ENCODE measurements at regions not wholly inside any gene's neighbourhood (a gene's known extent, or its start where the extent isn't known, plus 50 kb on each side); places are given as distances from the start of the nearest gene placed in this dataset.

DNA sequence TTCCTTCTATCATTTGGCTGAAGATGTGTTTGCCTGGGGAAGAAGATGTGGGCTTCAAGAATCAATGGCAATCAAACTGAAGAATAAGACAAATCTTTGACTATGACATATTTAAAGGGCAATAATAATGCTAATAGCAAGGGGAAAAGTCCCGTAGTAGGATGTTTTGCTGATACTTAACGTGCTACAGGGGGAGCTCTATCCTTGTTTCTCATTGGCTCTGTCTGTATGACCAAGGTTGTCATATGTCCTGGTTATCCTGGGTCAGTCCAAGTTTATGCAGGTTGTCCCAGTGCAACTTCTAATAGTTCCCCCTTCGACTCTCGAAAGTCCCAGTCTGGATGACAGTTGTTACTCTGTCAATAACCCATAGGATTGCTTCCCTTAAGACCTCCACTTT is 321.3 kb downstream of the DHX35 start:
- Histone ChIP-seq H3K9me3 (ENCODE audit: low read depth, low read length) (no peaks in the 10 kb centered on the region), H3K36me3 (ENCODE audit: insufficient read depth, low read length) (no peaks in the 10 kb centered on the region), H2AFZ (ENCODE audit: low read length) (no peak overlapping the region), H3K79me2 (ENCODE audit: insufficient read depth, low read length) (no peaks in the 10 kb centered on the region), H3K27ac (ENCODE audit: low read depth, low read length) (no peak overlapping the region), H3K4me2 (ENCODE audit: insufficient read depth, low read length) (no peak overlapping the region), H3K4me1 (ENCODE audit: insufficient read depth, low read length) (no peaks in the 10 kb centered on the region), H3K27me3 (ENCODE audit: insufficient read depth, low read length) (no peaks in the 10 kb centered on the region), H3K4me3 (ENCODE audit: insufficient read depth, low read length) (no peak overlapping the region), H4K20me1 (ENCODE audit: insufficient read depth, low read length) (no peaks in the 10 kb centered on the region)
- TF ChIP-seq, protein P1, sequence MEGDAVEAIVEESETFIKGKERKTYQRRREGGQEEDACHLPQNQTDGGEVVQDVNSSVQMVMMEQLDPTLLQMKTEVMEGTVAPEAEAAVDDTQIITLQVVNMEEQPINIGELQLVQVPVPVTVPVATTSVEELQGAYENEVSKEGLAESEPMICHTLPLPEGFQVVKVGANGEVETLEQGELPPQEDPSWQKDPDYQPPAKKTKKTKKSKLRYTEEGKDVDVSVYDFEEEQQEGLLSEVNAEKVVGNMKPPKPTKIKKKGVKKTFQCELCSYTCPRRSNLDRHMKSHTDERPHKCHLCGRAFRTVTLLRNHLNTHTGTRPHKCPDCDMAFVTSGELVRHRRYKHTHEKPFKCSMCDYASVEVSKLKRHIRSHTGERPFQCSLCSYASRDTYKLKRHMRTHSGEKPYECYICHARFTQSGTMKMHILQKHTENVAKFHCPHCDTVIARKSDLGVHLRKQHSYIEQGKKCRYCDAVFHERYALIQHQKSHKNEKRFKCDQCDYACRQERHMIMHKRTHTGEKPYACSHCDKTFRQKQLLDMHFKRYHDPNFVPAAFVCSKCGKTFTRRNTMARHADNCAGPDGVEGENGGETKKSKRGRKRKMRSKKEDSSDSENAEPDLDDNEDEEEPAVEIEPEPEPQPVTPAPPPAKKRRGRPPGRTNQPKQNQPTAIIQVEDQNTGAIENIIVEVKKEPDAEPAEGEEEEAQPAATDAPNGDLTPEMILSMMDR (IDR thresholded peaks at IDR 0.05; ENCODE audit: extremely low read depth, low read depth, low read length): no peak
- DNase-seq (ENCODE audit: insufficient read length, low spot score, missing footprints): no peak

- TF ChIP-seq, protein P1 (IDR thresholded peaks at IDR 0.05; ENCODE audit: extremely low read depth, low read depth, low read length): no peak
- Histone ChIP-seq H3K4me3 (ENCODE audit: insufficient read depth, low read length) (no peak overlapping the region), H3K79me2 (ENCODE audit: insufficient read depth, low read length) (no peaks in the 10 kb centered on the region)
Measured at GRCh38 chr20:39282619-39283092, 320.5 kb downstream of the DHX35 start.

GRCh38 chr20:39280875-39281274 is 318.7 kb downstream of the DHX35 start:
- no peak for DNase-seq (ENCODE audit: insufficient read length, low spot score, missing footprints)
- TF ChIP-seq, protein P1 (IDR thresholded peaks at IDR 0.05; ENCODE audit: extremely low read depth, low read depth, low read length): no peak
- H4K20me1 ChIP-seq (ENCODE audit: insufficient read depth, low read length): no peaks in the 10 kb centered on the region

More at GRCh38 chr20:39282619-39283092, 320.5 kb downstream of the DHX35 start:
- H3K4me1 ChIP-seq (ENCODE audit: insufficient read depth, low read length): no peaks in the 10 kb centered on the region
- no peak overlapping the region for H2AFZ ChIP-seq (ENCODE audit: low read length)
- no peaks in the 10 kb centered on the region for H3K27me3 ChIP-seq (ENCODE audit: insufficient read depth, low read length)
- H3K27ac ChIP-seq (ENCODE audit: low read depth, low read length): no peak overlapping the region
- no peak for DNase-seq (ENCODE audit: insufficient read length, low spot score, missing footprints)
- H3K36me3 ChIP-seq (ENCODE audit: insufficient read depth, low read length): no peaks in the 10 kb centered on the region
- H3K4me2 ChIP-seq (ENCODE audit: insufficient read depth, low read length): no peak overlapping the region
- H4K20me1 ChIP-seq (ENCODE audit: insufficient read depth, low read length): no peaks in the 10 kb centered on the region
- H3K9me3 ChIP-seq (ENCODE audit: low read depth, low read length): no peaks in the 10 kb centered on the region

DNA sequence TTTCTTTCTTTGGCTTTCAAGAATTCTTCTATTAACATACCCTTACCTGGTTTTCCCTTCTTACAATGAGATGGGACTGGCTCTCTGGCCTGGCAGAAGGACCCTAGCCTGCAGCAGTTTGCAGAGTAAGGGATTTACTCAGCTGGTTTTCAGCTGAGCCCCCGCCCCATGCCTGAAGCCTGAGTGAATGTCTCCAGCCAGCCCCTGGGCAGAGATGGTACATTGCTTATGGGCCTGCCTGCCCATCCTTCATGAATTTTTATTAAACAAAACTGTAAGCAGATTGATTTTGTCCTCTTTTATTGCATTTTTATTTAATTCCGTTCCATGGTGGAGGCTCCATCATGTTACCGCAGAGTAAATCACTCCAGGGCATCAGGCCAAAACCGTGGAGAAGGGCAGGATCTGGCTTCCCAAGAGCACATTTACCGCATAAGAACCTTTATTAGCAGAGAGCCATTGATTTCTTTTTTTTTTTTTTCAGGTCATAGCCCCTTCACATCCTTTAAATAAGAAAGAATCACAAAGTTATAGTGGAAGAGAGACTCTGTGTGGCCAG is 316.2 kb downstream of the DHX35 start:
- Histone ChIP-seq H3K9me3 (ENCODE audit: low read depth, low read length) (no peaks in the 10 kb centered on the region), H3K36me3 (ENCODE audit: insufficient read depth, low read length) (no peaks in the 10 kb centered on the region), H3K4me3 (ENCODE audit: insufficient read depth, low read length) (no peak overlapping the region), H3K27ac (ENCODE audit: low read depth, low read length) (no peak overlapping the region), H4K20me1 (ENCODE audit: insufficient read depth, low read length) (no peaks in the 10 kb centered on the region), H3K79me2 (ENCODE audit: insufficient read depth, low read length) (no peaks in the 10 kb centered on the region), H3K27me3 (ENCODE audit: insufficient read depth, low read length) (no peaks in the 10 kb centered on the region), H3K4me1 (ENCODE audit: insufficient read depth, low read length) (no peaks in the 10 kb centered on the region), H3K4me2 (ENCODE audit: insufficient read depth, low read length) (no peak overlapping the region), H2AFZ (ENCODE audit: low read length) (no peak overlapping the region)
- TF ChIP-seq, protein P1 (IDR thresholded peaks at IDR 0.05; ENCODE audit: extremely low read depth, low read depth, low read length): no peak
- DNase-seq (ENCODE audit: insufficient read length, low spot score, missing footprints): no peak

More at GRCh38 chr20:39280875-39281274, 318.7 kb downstream of the DHX35 start:
- no peak overlapping the region for H3K4me3 ChIP-seq (ENCODE audit: insufficient read depth, low read length)
- no peak overlapping the region for H3K4me2 ChIP-seq (ENCODE audit: insufficient read depth, low read length)
- H3K27me3 ChIP-seq (ENCODE audit: insufficient read depth, low read length): no peaks in the 10 kb centered on the region
- no peaks in the 10 kb centered on the region for H3K4me1 ChIP-seq (ENCODE audit: insufficient read depth, low read length)
- H3K27ac ChIP-seq (ENCODE audit: low read depth, low read length): no peak overlapping the region
- H3K9me3 ChIP-seq (ENCODE audit: low read depth, low read length): no peaks in the 10 kb centered on the region
- H2AFZ ChIP-seq (ENCODE audit: low read length): no peak overlapping the region
- no peaks in the 10 kb centered on the region for H3K79me2 ChIP-seq (ENCODE audit: insufficient read depth, low read length)
- H3K36me3 ChIP-seq (ENCODE audit: insufficient read depth, low read length): no peaks in the 10 kb centered on the region
